PC-3 (cell line): ENCODE measurements at regions not wholly inside any gene's neighbourhood (a gene's known extent, or its start where the extent isn't known, plus 50 kb on each side); places are given as distances from the start of the nearest gene placed in this dataset.
A peak's percentile ranks its signal among the peaks of the same experiment; 100 is the strongest.

Experiments
- ATAC-seq: fragments of 200-7000 bp; cut with Tn5 transposase; 2 replicates; pipeline ENCODE4 v1.9.1; 2020; ENCODE audit warnings: mild to moderate bottlenecking, moderate library complexity
- BruUV-seq: library from RNA; stranded (reverse); fragments of 400-500 nt; replicated peaks from 2 replicates; lab custom pipeline; 2021; lab: Mats Ljungman, UMichigan
- CTCF ChIA-PET: fragments of 300-600 bp; sonication (Branson Sonifier 250); formaldehyde crosslinking; loops from one replicate; lab custom pipeline; 2022; ENCODE audit warnings: antibody characterized with exemption; lab: Charles Lee
- POLR2A ChIA-PET: fragments of 300-600 bp; sonication (Branson Sonifier 250); formaldehyde crosslinking; loops from one replicate; lab custom pipeline; 2022; ENCODE audit warnings: antibody characterized with exemption; ENCODE audit not compliant: unreplicated experiment; lab: Charles Lee
- DNase-seq: peaks from one replicate; pipeline ENCODE4 v3.0.0-alpha.2; 2015
- H2AFZ ChIP-seq: fragments of 300-600 bp; sonication (generic); 2 replicates; pipeline ENCODE4 v1.6.0; 2016; ENCODE audit warnings: antibody characterized with exemption, low read length
- H3F3A ChIP-seq: fragments of 300-600 bp; sonication (generic); one replicate; pipeline ENCODE4 v1.6.0; 2017; ENCODE audit warnings: antibody characterized with exemption, low read length, control low read depth, mild to moderate bottlenecking; ENCODE audit not compliant: unreplicated experiment
- H3K27ac ChIP-seq: fragments of 300-600 bp; sonication (generic); 2 replicates; pipeline ENCODE4 v1.5.1; 2016; ENCODE audit warnings: mild to moderate bottlenecking, low read length
- H3K27me3 ChIP-seq: fragments of 300-600 bp; sonication (generic); 2 replicates; pipeline ENCODE4 v1.6.1; 2016; ENCODE audit warnings: low read length, mixed read lengths
- H3K36me3 ChIP-seq: fragments of 300-600 bp; sonication (generic); 2 replicates; pipeline ENCODE4 v1.6.1; 2016; ENCODE audit warnings: low read depth, mixed run types, low read length, mixed read lengths
- H3K4me1 ChIP-seq: fragments of 300-600 bp; sonication (generic); 2 replicates; pipeline ENCODE4 v1.5.1; 2016; ENCODE audit warnings: low read length; ENCODE audit not compliant: insufficient read depth
- H3K4me2 ChIP-seq: fragments of 300-600 bp; sonication (generic); 2 replicates; pipeline ENCODE4 v1.6.0; 2016; ENCODE audit warnings: low read length
- H3K4me3 ChIP-seq: fragments of 300-600 bp; sonication (generic); 2 replicates; pipeline ENCODE4 v1.5.1; 2016; ENCODE audit warnings: mild to moderate bottlenecking, low read length, mixed read lengths
- H3K79me2 ChIP-seq: fragments of 300-600 bp; sonication (generic); 2 replicates; pipeline ENCODE4 v1.6.1; 2017; ENCODE audit warnings: low read length, mixed read lengths
- H3K9ac ChIP-seq: fragments of 300-600 bp; sonication (generic); 2 replicates; pipeline ENCODE4 v1.6.0; 2016; ENCODE audit warnings: mild to moderate bottlenecking, low read length
- H3K9me2 ChIP-seq: fragments of 300-600 bp; sonication (generic); replicated peaks from 2 replicates; pipeline ENCODE4 v1.6.1; 2016; ENCODE audit warnings: mixed run types, low read length, mixed read lengths
- H3K9me3 ChIP-seq: fragments of 300-600 bp; sonication (generic); 2 replicates; pipeline ENCODE4 v1.6.1; 2016; ENCODE audit warnings: low read length, mixed read lengths
- H4K20me1 ChIP-seq: fragments of 300-600 bp; sonication (generic); 2 replicates; pipeline ENCODE4 v1.6.1; 2016; ENCODE audit warnings: low read length, mixed read lengths
- CTCF ChIP-seq: fragments of 300-600 bp; sonication (generic); conservative IDR thresholded peaks from 2 replicates; pipeline ENCODE4 v1.5.1; 2017; ENCODE audit warnings: antibody characterized with exemption, low read depth, mild to moderate bottlenecking, low read length
- EZH2 ChIP-seq: fragments of 300-600 bp; sonication (generic); IDR thresholded peaks from one replicate; pipeline ENCODE4 v1.6.1; 2017; ENCODE audit warnings: antibody characterized with exemption, mild to moderate bottlenecking, low read length; ENCODE audit not compliant: unreplicated experiment
- EZH2phosphoT487 ChIP-seq: fragments of 300-600 bp; sonication (generic); IDR thresholded peaks from 2 replicates; pipeline ENCODE4 v1.6.1; 2018; ENCODE audit warnings: mild to moderate bottlenecking, antibody characterized with exemption, low read length, borderline replicate concordance
- intact Hi-C: fragments of 100-400 bp; cut with micrococcal nuclease; formaldehyde crosslinking; loops from 2 replicates; pipeline ENCODE4 v1.9.0; 2023

DNA sequence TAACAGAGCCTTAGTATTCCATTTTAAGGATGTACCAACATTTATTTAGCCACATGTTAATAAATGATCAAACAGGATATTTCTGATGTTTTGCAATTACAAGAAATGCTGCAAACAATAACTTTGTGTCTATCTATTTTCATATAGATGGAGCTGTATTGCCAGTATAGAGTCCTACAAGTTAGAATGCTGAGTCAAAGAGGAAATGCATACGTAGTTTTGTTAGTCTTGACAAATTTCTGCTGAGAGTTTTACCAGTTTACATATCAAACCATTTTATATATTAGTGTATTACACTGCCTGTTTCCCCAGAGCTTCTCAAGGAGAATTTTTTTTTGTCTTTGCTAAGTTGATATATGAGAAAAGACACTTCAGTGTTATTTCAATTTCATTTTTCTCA lies 541.7 kb downstream of the SLC16A7 start:
- Histone ChIP-seq H2AFZ (no peak overlapping the region), H3K4me3 (no peak overlapping the region), H3K4me1 (no peaks in the 10 kb centered on the region), H3K36me3 (no peaks in the 10 kb centered on the region), H3K9me2 (no peaks in the 10 kb centered on the region), H4K20me1 (no peaks in the 10 kb centered on the region), H3K27me3 (no peaks in the 10 kb centered on the region), H3K27ac (no peak overlapping the region), H3K79me2 (no peaks in the 10 kb centered on the region), H3F3A (no peaks in the 10 kb centered on the region), H3K9ac (no peak overlapping the region), H3K4me2 (no peak overlapping the region), H3K9me3 (no peaks in the 10 kb centered on the region)
- POLR2A ChIA-PET: no interaction called here
- intact Hi-C loops: no loop called here
- ATAC-seq (peak; percentile 35; the same call in 1 of the 2 replicates), DNase-seq (no peak)
- BruUV-seq: no TSS peak
- TF ChIP-seq CTCF (no peak), EZH2phosphoT487 (no peak), EZH2 (no peak)
- CTCF ChIA-PET: no interaction called here

DNA sequence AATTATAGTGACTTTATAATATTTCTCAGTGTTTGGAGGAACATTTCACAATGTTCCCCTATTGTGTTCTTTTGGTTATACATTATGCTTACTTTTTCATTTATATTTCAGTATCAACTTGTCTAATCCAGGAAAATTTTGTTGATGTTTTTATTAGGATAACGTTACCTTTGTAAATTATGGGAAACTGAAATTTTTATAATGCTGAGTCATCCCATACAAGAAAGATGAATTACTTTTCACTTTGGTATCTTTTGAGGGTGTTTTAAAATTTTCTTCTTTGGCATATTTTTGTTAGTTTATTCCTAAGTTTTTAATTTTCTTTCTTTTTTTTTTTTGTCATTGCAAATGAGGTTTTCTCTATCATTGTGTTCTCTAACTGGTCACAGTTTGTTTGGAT lies 542.7 kb downstream of the SLC16A7 start:
- no peaks in the 10 kb centered on the region for H3K9me3 ChIP-seq
- no peak overlapping the region for H2AFZ ChIP-seq
- H3K79me2 ChIP-seq: no peaks in the 10 kb centered on the region
- ChIA-PET CTCF (no interaction called here), POLR2A (no interaction called here)
- DNase-seq: no peak
- no peak overlapping the region for H3K4me2 ChIP-seq
- no peaks in the 10 kb centered on the region for H3K27me3 ChIP-seq
- ATAC-seq: no peak
- H3K4me1 ChIP-seq: no peaks in the 10 kb centered on the region
- no peaks in the 10 kb centered on the region for H3K9me2 ChIP-seq
- BruUV-seq: no TSS peak
- no peak overlapping the region for H3K27ac ChIP-seq
- H3F3A ChIP-seq: no peaks in the 10 kb centered on the region
- no peak overlapping the region for H3K9ac ChIP-seq
- no peak overlapping the region for H3K4me3 ChIP-seq
- no peaks in the 10 kb centered on the region for H4K20me1 ChIP-seq
- no peaks in the 10 kb centered on the region for H3K36me3 ChIP-seq
- TF ChIP-seq CTCF (no peak), EZH2phosphoT487 (no peak), EZH2 (no peak)
- intact Hi-C loops: no loop called here

- no peak for TF ChIP-seq EZH2
- TF ChIP-seq CTCF: no peak
- TF ChIP-seq EZH2phosphoT487: no peak
- CTCF ChIA-PET: no interaction called here
- no peak overlapping the region for H2AFZ ChIP-seq
- H3K4me1 ChIP-seq: peaks cover 17% of the 10 kb centered on the region
- H3F3A ChIP-seq: no peaks in the 10 kb centered on the region
- no peak overlapping the region for H3K9ac ChIP-seq
- no peaks in the 10 kb centered on the region for H3K27me3 ChIP-seq
- no peaks in the 10 kb centered on the region for H3K36me3 ChIP-seq
- no peaks in the 10 kb centered on the region for H3K79me2 ChIP-seq
- DNase-seq: no peak
- no peaks in the 10 kb centered on the region for H3K9me2 ChIP-seq
- H3K4me3 ChIP-seq: no peak overlapping the region
- POLR2A ChIA-PET: no interaction called here
- no peaks in the 10 kb centered on the region for H4K20me1 ChIP-seq
- no peak overlapping the region for H3K27ac ChIP-seq
- no peak for ATAC-seq
- intact Hi-C loops: loop anchor here (10.0 kb wide), 1 partner anchor 190 kb away; no protein-coding TSS in a partner anchor
- no TSS peak for BruUV-seq
- no peaks in the 10 kb centered on the region for H3K9me3 ChIP-seq
- no peak overlapping the region for H3K4me2 ChIP-seq
Measured at GRCh38 chr12:60144395-60144794, 548.6 kb downstream of the SLC16A7 start.
